SIG-M5 (cell line): ENCODE measurements at regions not wholly inside any gene's neighbourhood (a gene's known extent, or its start where the extent isn't known, plus 50 kb on each side); places are given as distances from the start of the nearest gene placed in this dataset.

Experiments
- DNase-seq: peaks from one replicate; lab custom pipeline; 2025; lab: John Stamatoyannopoulos, UW

DNA sequence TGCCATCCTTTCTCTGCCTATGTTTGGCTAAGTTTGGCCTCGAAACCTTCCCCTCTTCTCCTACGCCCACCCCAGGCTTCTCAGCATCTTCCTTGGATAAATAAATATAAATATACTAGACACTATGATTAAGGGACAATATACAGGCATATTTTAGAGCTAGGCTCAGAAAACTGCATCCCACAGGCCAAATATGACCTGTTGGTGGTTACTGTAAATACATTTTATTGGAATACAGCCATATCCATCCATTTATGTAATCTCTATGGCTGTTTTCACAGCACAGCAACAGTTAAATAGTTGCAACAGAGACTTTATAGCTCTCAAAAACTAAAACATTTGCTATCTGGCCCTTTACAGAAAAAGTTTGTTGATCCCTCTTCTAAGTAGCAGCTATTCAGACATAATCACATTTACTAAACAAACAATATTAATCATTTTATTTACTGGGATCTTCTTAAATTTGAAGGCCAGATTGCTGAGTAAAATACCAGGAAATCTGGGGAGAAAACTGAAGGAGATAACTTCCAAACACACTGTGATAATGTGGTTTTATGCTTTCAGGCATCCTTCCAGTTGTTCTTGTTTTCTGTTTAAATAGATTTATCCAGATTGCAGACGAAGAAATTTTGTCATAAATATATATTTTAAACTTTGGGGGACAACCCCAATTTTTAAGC is 269.7 kb upstream of the THRB start:
- no peak for DNase-seq

DNA sequence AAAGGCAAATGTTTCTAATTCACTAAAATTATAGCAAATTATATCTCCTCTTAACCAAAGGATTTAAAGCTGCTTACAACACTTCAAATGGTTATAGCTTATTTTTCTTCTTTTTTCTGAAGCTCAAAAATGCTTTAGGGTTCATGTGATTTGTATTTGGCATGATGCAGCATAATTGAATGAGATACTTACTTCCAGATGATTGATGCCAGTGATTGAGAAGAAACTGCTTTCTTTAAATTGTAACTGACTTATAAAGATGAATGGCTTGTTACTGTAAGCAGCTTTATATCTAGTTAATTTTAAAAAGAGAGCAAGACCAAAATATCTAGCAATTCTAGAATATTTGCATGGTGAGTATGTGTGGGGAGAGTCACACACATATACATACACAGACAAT is 270.7 kb upstream of the THRB start:
- no peak for DNase-seq

DNA sequence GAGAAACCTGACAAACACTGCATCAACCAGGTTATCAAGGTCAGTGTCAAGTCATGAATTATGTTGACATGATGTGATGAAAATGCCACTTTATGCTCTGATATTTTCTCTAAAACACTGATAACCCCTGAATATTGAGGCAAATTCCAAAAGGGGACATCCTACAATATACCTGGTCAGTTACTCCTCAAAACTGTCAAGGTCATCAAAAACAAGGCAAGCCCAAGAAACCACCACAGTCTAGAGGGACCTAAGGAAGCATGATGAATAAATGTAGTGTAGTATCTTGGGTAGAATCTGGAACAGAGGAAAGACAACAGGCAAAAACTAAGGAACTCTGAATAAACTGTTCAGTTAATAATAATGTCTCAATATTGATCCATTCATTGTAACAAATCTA is 275.3 kb upstream of the THRB start:
- no peak for DNase-seq

- DNase-seq: peak; percentile 41
These were observed 279.1 kb upstream of the THRB start for GRCh38 chr3:24773798-24774197.

GRCh38 chr3:24780991-24781390 is 286.3 kb upstream of the THRB start:
- DNase-seq: no peak

GRCh38 chr3:24781454-24781853 is 286.8 kb upstream of the THRB start:
- DNase-seq: no peak

- no peak for DNase-seq
These were observed 299.2 kb upstream of the THRB start for GRCh38 chr3:24793896-24794295.

DNA sequence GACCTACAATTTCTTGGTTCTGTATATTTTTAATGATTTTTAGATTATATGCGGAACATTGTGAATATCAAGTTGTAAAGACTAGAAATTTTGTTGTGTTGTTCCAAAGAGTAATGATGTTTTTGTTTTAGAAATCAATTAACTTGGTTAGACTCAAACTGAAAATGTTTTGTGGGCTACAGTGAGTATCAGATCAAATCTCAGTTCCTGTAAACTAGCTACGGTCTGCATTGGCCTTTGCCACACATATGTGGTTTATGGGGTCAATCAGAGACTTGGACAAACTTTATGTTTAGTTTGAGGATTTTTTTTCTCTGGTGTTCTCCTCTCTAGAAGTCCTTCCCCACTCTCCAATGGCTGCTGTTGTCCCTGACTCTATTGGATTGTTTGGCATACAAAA is 308.0 kb upstream of the THRB start:
- DNase-seq: no peak

- no peak for DNase-seq
These were observed 309.4 kb upstream of the THRB start for GRCh38 chr3:24804095-24804494.

- DNase-seq: no peak
These were observed 316.2 kb upstream of the THRB start for GRCh38 chr3:24810881-24811280.

DNA sequence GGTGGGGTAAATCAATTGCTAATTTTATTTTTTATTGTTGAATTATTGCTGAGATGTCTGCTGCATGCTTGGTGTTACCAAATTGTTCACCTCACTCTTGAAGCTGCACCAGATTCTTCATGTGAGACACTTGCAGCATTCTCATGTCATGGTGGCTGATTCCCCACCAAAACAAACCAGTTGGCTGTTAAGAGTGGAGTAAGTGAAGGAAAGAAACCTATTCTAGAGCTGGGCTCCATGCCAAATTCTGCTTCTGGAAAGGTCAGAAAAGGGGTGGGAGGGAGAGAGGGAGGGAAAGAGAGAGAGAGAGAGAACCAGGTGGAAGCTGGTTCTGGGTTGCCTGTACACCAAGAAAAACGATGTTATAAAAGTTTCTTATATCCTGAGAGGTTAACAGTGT is 317.5 kb upstream of the THRB start:
- no peak for DNase-seq

- DNase-seq: no peak
These were observed 323.4 kb upstream of the THRB start for GRCh38 chr3:24818055-24818454.

DNA sequence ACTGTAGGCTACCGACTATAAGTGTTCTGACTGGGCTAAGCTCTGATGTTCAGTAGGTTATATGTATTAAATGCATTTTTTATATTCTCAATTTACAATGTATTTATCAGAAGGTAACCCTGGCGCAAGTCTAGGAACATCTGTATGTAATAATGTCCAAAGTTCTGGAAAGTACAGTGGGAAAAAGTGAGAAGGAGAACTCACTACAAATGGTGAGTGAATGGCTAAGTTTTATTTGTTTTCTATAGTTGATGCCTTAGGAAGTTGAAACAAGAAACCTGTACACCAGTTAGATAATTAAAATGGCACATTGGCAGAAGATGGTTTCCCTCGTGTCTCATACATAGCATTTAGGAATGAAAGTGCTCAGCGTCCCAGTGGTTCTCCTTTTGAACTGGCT is 333.4 kb upstream of the THRB start:
- no peak for DNase-seq

DNA sequence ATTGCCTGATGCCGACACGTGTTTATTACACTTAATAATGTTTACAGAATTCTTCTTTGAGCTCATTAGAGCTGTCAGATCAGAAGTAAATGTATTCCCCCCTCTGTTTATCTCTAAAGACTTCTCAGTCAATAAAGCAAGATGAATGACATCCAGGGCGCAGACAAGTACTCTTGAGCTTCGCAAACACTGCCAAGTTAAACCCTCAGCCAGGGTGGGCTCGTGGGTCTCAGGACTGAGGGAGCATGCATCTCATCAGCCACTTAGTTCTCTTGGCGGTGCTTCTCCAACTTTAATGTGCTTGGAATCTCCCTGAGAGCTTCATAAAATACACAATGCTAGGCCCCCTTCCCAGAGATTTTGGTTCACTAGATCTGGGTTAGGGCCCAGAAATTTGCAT is 333.9 kb upstream of the THRB start:
- no peak for DNase-seq

- DNase-seq: no peak
These were observed 334.4 kb upstream of the THRB start for GRCh38 chr3:24829011-24829581.

DNA sequence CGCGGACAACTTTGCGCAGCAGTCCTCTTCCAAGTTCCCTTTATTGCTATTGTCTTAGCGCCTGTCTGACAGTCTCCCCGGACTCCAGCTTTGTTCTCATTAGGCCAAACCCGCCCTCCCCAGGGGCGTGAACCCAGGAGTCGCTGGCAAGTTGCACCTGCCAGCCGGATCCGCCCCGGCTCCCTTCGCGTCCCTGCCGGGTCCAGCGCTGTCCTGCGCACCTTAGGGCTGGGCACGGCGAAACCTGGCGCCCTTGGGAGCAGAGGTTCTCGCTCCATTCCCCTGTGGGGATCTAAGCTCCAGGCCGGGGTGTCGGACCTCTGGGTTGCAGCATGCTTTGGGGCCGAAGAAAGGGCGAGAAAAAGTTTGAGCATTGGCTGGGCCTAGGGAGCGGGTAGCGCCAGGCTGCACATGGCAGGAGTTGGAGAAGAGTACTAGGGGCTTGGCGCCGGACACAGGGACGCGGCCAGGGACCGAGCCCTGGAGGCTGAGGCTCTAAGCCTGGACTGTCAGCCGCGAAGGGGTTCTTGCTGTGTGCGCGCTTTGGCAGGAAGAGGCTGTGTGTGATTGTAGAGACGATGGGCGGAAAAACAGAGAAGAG is 335.1 kb upstream of the THRB start:
- no peak for DNase-seq

DNA sequence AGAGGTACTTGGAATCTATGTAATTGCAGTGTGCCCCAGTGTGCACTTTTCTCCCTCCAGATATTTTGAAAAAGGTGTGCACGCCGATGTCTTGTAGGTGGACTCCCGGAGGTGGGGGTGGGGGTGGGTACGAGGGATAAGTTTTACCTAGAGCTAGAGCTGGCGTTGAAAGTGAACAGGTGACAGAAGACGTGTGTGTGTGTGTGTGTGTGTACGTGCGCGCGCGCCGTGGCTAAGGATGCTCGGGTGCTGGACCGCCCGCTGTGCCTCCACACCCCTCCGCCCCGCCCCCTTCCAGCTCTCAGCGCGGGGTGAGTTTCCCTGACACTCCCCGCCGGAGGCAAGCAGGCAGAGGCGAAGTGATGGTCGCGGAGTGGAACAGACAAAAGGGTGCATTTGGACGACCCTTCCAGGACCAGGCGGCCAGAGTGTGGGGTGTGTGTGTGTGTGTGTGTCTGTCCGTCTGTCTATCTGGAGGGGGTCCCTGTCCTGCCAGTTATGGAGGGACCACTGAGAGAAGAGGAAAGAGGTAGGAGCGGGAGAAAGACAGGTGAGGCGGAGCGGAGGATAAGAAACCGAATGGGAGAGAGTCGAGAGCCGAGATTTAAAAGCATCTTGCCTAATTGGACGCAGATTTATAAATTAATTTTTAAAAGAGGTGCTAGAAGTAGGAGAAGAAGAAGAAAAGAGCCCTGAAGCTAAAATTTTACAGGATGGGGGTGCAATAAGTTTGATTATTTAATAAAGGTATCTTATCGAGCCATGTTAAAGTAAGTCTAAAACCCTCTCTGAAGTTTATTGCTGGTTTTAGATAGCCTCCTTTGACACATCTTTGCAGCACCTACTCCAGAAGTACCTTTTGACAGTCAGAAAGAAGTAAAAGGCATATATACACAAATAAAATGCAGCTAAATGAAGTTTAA is 335.8 kb upstream of the THRB start:
- no peak for DNase-seq

GRCh38 chr3:24831221-24831620 is 336.6 kb upstream of the THRB start:
- no peak for DNase-seq

- DNase-seq: no peak
These were observed 338.2 kb upstream of the THRB start for GRCh38 chr3:24832891-24833290.

GRCh38 chr3:24834442-24834841 is 339.8 kb upstream of the THRB start:
- DNase-seq: no peak

- no peak for DNase-seq
These were observed 340.9 kb upstream of the THRB start for GRCh38 chr3:24835510-24835909.

- no peak for DNase-seq
These were observed 343.0 kb upstream of the THRB start for GRCh38 chr3:24837601-24838000.

GRCh38 chr3:24838533-24838932 is 343.9 kb upstream of the THRB start:
- no peak for DNase-seq
